Hepatocyte (in vitro differentiated cells): ENCODE measurements at regions not wholly inside any gene's neighbourhood (a gene's known extent, or its start where the extent isn't known, plus 50 kb on each side); places are given as distances from the start of the nearest gene placed in this dataset.

Source experiments
- DNase-seq: peaks from one replicate; pipeline ENCODE4 v3.0.0-alpha.2; 2016; ENCODE audit warnings: low spot score
- H2AFZ ChIP-seq: fragments of 200-600 bp; sonication (generic); 2 replicates; pipeline ENCODE4 v1.6.0; 2016; ENCODE audit warnings: antibody characterized with exemption, mild to moderate bottlenecking
- H3K27ac ChIP-seq: fragments of 200-600 bp; sonication (generic); 2 replicates; pipeline ENCODE4 v1.5.1; 2016; ENCODE audit warnings: mild to moderate bottlenecking
- H3K27me3 ChIP-seq: fragments of 200-600 bp; sonication (generic); 2 replicates; pipeline ENCODE4 v1.6.1; 2016
- H3K36me3 ChIP-seq: fragments of 200-600 bp; sonication (generic); replicated peaks from 2 replicates; pipeline ENCODE4 v1.5.1; 2016; ENCODE audit warnings: low read depth; ENCODE audit not compliant: insufficient read depth
- H3K4me1 ChIP-seq: fragments of 200-600 bp; sonication (generic); 2 replicates; pipeline ENCODE4 v1.5.1; 2016; ENCODE audit warnings: mild to moderate bottlenecking, moderate library complexity; ENCODE audit not compliant: insufficient read depth
- H3K4me2 ChIP-seq: fragments of 200-600 bp; sonication (generic); 2 replicates; pipeline ENCODE4 v1.6.0; 2016
- H3K4me3 ChIP-seq: fragments of 200-600 bp; sonication (generic); 2 replicates; pipeline ENCODE4 v1.5.1; 2016; ENCODE audit warnings: mild to moderate bottlenecking
- H3K79me2 ChIP-seq: fragments of 200-600 bp; sonication (generic); 2 replicates; pipeline ENCODE4 v1.6.0; 2017; ENCODE audit warnings: mild to moderate bottlenecking
- H3K9me2 ChIP-seq: fragments of 200-600 bp; sonication (generic); replicated peaks from 2 replicates; pipeline ENCODE4 v1.6.0; 2017; ENCODE audit warnings: mild to moderate bottlenecking; ENCODE audit not compliant: insufficient read depth
- H3K9me3 ChIP-seq: fragments of 200-600 bp; sonication (generic); 2 replicates; pipeline ENCODE4 v1.5.1; 2016; ENCODE audit warnings: low read depth, mild to moderate bottlenecking
- H4K20me1 ChIP-seq: fragments of 200-600 bp; sonication (generic); 2 replicates; pipeline ENCODE4 v1.6.0; 2016; ENCODE audit warnings: mild to moderate bottlenecking; ENCODE audit not compliant: insufficient read depth, poor library complexity, severe bottlenecking
- CTCF ChIP-seq: fragments of 200-600 bp; sonication (generic); IDR thresholded peaks from 2 replicates; pipeline ENCODE4 v1.5.1; 2016; ENCODE audit warnings: antibody characterized with exemption, mild to moderate bottlenecking; ENCODE audit not compliant: poor library complexity
- EZH2 ChIP-seq: fragments of 200-600 bp; sonication (generic); IDR thresholded peaks from 2 replicates; pipeline ENCODE4 v1.6.1; 2016; ENCODE audit warnings: antibody characterized with exemption, mild to moderate bottlenecking, borderline replicate concordance
- EZH2phosphoT487 ChIP-seq: fragments of 200-600 bp; sonication (generic); IDR thresholded peaks from one replicate; pipeline ENCODE4 v1.6.1; 2018; ENCODE audit warnings: antibody characterized with exemption, mild to moderate bottlenecking, low read depth, moderate library complexity; ENCODE audit not compliant: unreplicated experiment, severe bottlenecking
- WGBS: methylation state at CpG from one replicate; pipeline ENCODE4 v1.1.6; 2016; ENCODE audit warnings: low lambda C conversion rate; ENCODE audit errors: missing lambda C conversion rate; 5-methylcytosine and 5-hydroxymethylcytosine counted together

GRCh38 chr3:115244350-115244749 is 97.3 kb upstream of the ZBTB20 start:
- Histone ChIP-seq H3K27me3 (no peaks in the 10 kb centered on the region), H3K27ac (no peak overlapping the region), H3K79me2 (no peaks in the 10 kb centered on the region), H3K9me2 (no peaks in the 10 kb centered on the region), H3K36me3 (no peaks in the 10 kb centered on the region), H3K4me2 (no peak overlapping the region), H3K4me3 (no peak overlapping the region), H3K9me3 (no peaks in the 10 kb centered on the region), H3K4me1 (no peaks in the 10 kb centered on the region), H2AFZ (no peak overlapping the region), H4K20me1 (no peaks in the 10 kb centered on the region)
- TF ChIP-seq EZH2 = no peak
- TF ChIP-seq CTCF = no peak
- no peak for DNase-seq
- WGBS = 83% methylated on average over 3 of the region's 3 CpGs

GRCh38 chr3:115245438-115245837 is 98.3 kb upstream of the ZBTB20 start:
- Histone ChIP-seq H3K9me2 (no peaks in the 10 kb centered on the region), H3K4me1 (no peaks in the 10 kb centered on the region), H3K27me3 (no peaks in the 10 kb centered on the region), H2AFZ (no peak overlapping the region), H4K20me1 (no peaks in the 10 kb centered on the region), H3K4me3 (no peak overlapping the region), H3K9me3 (no peaks in the 10 kb centered on the region), H3K4me2 (no peak overlapping the region), H3K36me3 (no peaks in the 10 kb centered on the region), H3K27ac (no peak overlapping the region), H3K79me2 (no peaks in the 10 kb centered on the region)
- peak; percentile 60 for DNase-seq
- TF ChIP-seq EZH2phosphoT487 = no peak
- TF ChIP-seq EZH2 = no peak
- TF ChIP-seq CTCF = no peak
- 55% methylated on average over 2 of the region's 2 CpGs for WGBS

- Histone ChIP-seq H3K27ac (no peak overlapping the region), H3K27me3 (no peaks in the 10 kb centered on the region), H2AFZ (no peak overlapping the region), H3K9me3 (no peaks in the 10 kb centered on the region), H3K36me3 (no peaks in the 10 kb centered on the region), H3K9me2 (no peaks in the 10 kb centered on the region), H3K4me2 (no peak overlapping the region), H3K4me1 (no peaks in the 10 kb centered on the region), H3K4me3 (no peak overlapping the region), H4K20me1 (no peaks in the 10 kb centered on the region), H3K79me2 (no peaks in the 10 kb centered on the region)
- 75% methylated on average over 3 of the region's 3 CpGs for WGBS
- DNase-seq = no peak
- no peak for TF ChIP-seq CTCF
- TF ChIP-seq EZH2 = no peak
- TF ChIP-seq EZH2phosphoT487 = no peak
Measured at GRCh38 chr3:115245899-115246298, 98.8 kb upstream of the ZBTB20 start.

- WGBS = 93% methylated on average over 3 of the region's 3 CpGs
- H3K9me3 ChIP-seq = no peaks in the 10 kb centered on the region
Measured at GRCh38 chr3:115246461-115247020, 99.5 kb upstream of the ZBTB20 start.

More at GRCh38 chr3:115246461-115247020, 99.5 kb upstream of the ZBTB20 start:
- Histone ChIP-seq H3K27me3 (no peaks in the 10 kb centered on the region), H3K9me2 (no peaks in the 10 kb centered on the region), H3K79me2 (no peaks in the 10 kb centered on the region), H2AFZ (no peak overlapping the region), H3K4me2 (no peak overlapping the region), H3K27ac (no peak overlapping the region), H3K4me3 (no peak overlapping the region), H3K4me1 (no peaks in the 10 kb centered on the region), H3K36me3 (no peaks in the 10 kb centered on the region), H4K20me1 (no peaks in the 10 kb centered on the region)
- DNase-seq = no peak
- TF ChIP-seq EZH2phosphoT487 (no peak), CTCF (no peak), EZH2 (no peak)
